OCI-LY1 (cell line): ENCODE measurements at regions not wholly inside any gene's neighbourhood (a gene's known extent, or its start where the extent isn't known, plus 50 kb on each side); places are given as distances from the start of the nearest gene placed in this dataset.

Source experiments
- CTCF ChIP-seq: fragments of 200-600 bp; sonication (generic), shearing (Covaris generic); IDR thresholded peaks from 2 replicates; pipeline ENCODE4 v1.5.1; 2017; ENCODE audit warnings: mild to moderate bottlenecking, antibody characterized with exemption, low read length, moderate library complexity, mixed read lengths
- EZH2 ChIP-seq: fragments of 200-600 bp; sonication (generic), shearing (Covaris generic); IDR thresholded peaks from 2 replicates; pipeline ENCODE4 v1.8.0; 2017; ENCODE audit warnings: borderline replicate concordance, mixed run types, mild to moderate bottlenecking, antibody characterized with exemption, low read length, moderate library complexity, mixed read lengths

DNA sequence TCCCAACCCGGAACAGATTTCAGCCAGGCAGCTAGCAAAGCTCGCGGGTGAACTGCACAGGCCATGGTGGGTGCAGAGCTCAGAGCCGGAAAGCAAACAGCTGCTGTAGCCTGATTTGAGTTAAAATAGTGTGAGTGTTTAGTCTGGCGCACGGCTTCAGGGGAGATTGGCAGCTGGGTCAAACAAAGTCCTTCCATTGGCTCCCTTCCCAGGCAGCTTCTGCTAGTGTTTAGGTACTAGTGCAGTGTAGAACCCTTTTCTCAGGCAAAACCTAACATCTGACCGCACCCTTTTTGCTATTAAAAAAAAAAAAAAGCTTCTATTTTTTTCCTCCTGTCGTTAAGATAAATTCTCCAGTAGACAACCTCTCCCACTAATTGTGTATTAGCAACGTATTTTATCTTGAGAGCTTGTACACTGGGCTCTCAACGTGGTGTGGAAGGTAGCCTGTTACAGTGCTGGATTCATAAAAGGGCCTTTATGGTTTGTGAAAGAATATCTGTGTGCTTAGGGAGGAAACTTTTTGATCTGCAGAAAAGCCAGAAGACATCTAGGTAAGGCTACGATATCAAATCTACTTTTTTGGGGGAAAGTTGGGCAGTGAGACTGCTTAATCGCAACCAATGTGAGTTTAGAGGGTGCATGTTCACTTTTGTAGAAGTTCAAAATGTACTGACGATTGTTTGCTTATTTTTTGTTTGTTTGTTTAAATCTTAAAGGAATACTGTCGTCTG, 689.6 kb downstream of the USP25 start:
- TF ChIP-seq CTCF: no peak
- TF ChIP-seq EZH2: no peak
